NCI-H2107 treated with DMSO at 0.1 percent for 48 hours (cell line): ENCODE measurements at regions not wholly inside any gene's neighbourhood (a gene's known extent, or its start where the extent isn't known, plus 50 kb on each side); places are given as distances from the start of the nearest gene placed in this dataset.

Experiments used
- DNase-seq: peaks from one replicate; lab custom pipeline; 2025; ENCODE audit not compliant: unreplicated experiment; lab: John Stamatoyannopoulos, UW

- peak; percentile 25 for DNase-seq
These were observed 745.3 kb downstream of the SATB2 start for GRCh38 chr2:198712485-198712884.

- DNase-seq: no peak
These were observed 746.3 kb downstream of the SATB2 start for GRCh38 chr2:198711484-198711883.

- no peak for DNase-seq
These were observed 747.2 kb downstream of the SATB2 start for GRCh38 chr2:198710562-198710961.

GRCh38 chr2:198706476-198707082 is 751.2 kb downstream of the SATB2 start:
- DNase-seq: no peak

- no peak for DNase-seq
These were observed 754.5 kb downstream of the SATB2 start for GRCh38 chr2:198703281-198703680.

GRCh38 chr2:198702796-198703195 is 754.9 kb downstream of the SATB2 start:
- no peak for DNase-seq

- DNase-seq: peak; percentile 33
These were observed 756.3 kb downstream of the SATB2 start for GRCh38 chr2:198701481-198701880.

GRCh38 chr2:198700319-198700718 is 757.4 kb downstream of the SATB2 start:
- peak; percentile 93 for DNase-seq

- DNase-seq: peak; percentile 58
These were observed 759.5 kb downstream of the SATB2 start for GRCh38 chr2:198698230-198698629.

GRCh38 chr2:198697794-198698193 is 759.9 kb downstream of the SATB2 start:
- no peak for DNase-seq

- no peak for DNase-seq
These were observed 760.5 kb downstream of the SATB2 start for GRCh38 chr2:198697218-198697617.

GRCh38 chr2:198695879-198696278 is 761.9 kb downstream of the SATB2 start:
- DNase-seq: no peak

- no peak for DNase-seq
These were observed 764.7 kb downstream of the SATB2 start for GRCh38 chr2:198692907-198693510.

- DNase-seq: no peak
These were observed 766.5 kb downstream of the SATB2 start for GRCh38 chr2:198691236-198691635.

- no peak for DNase-seq
These were observed 793.4 kb downstream of the SATB2 start for GRCh38 chr2:198664321-198664720.

- peak; percentile 3 for DNase-seq
These were observed 794.8 kb downstream of the SATB2 start for GRCh38 chr2:198662905-198663304.

- DNase-seq: no peak
These were observed 797.2 kb downstream of the SATB2 start for GRCh38 chr2:198660501-198660900.

GRCh38 chr2:198659096-198659870 is 798.5 kb downstream of the SATB2 start:
- DNase-seq: no peak

GRCh38 chr2:198657512-198658121 is 800.1 kb downstream of the SATB2 start:
- DNase-seq: peak; percentile 7

GRCh38 chr2:198656869-198657268 is 800.9 kb downstream of the SATB2 start:
- no peak for DNase-seq

- no peak for DNase-seq
These were observed 803.1 kb downstream of the SATB2 start for GRCh38 chr2:198654646-198655045.

GRCh38 chr2:198653311-198653710 is 804.4 kb downstream of the SATB2 start:
- DNase-seq: no peak
